Smooth muscle cell (in vitro differentiated cells): ENCODE measurements at regions not wholly inside any gene's neighbourhood (a gene's known extent, or its start where the extent isn't known, plus 50 kb on each side); places are given as distances from the start of the nearest gene placed in this dataset.

Experiments used
- DNase-seq: peaks from one replicate; lab custom pipeline; 2025; ENCODE audit not compliant: unreplicated experiment; lab: John Stamatoyannopoulos, UW
- H2AFZ ChIP-seq: fragments of 200-600 bp; sonication (generic); 2 replicates; pipeline ENCODE4 v1.6.0; 2016; ENCODE audit warnings: antibody characterized with exemption, low read depth, mild to moderate bottlenecking
- H3F3A ChIP-seq: fragments of 200-600 bp; sonication (generic); 2 replicates; pipeline ENCODE4 v1.6.0; 2017; ENCODE audit warnings: antibody characterized with exemption, low read depth
- H3K27ac ChIP-seq: fragments of 200-600 bp; sonication (generic); 2 replicates; pipeline ENCODE4 v1.5.1; 2016; ENCODE audit warnings: low read depth, mild to moderate bottlenecking
- H3K27me3 ChIP-seq: fragments of 200-600 bp; sonication (generic); 2 replicates; pipeline ENCODE4 v1.6.1; 2016; ENCODE audit warnings: low read depth, mild to moderate bottlenecking
- H3K36me3 ChIP-seq: fragments of 200-600 bp; sonication (generic); 2 replicates; pipeline ENCODE4 v1.5.1; 2016; ENCODE audit warnings: low read depth
- H3K4me1 ChIP-seq: fragments of 200-600 bp; sonication (generic); 2 replicates; pipeline ENCODE4 v1.5.1; 2016; ENCODE audit warnings: low read depth
- H3K4me2 ChIP-seq: fragments of 200-600 bp; sonication (generic); 2 replicates; pipeline ENCODE4 v1.6.0; 2016; ENCODE audit warnings: mild to moderate bottlenecking
- H3K4me3 ChIP-seq: fragments of 200-600 bp; sonication (generic); 2 replicates; pipeline ENCODE4 v1.5.1; 2016; ENCODE audit warnings: mild to moderate bottlenecking
- H3K79me2 ChIP-seq: fragments of 200-600 bp; sonication (generic); 2 replicates; pipeline ENCODE4 v1.6.0; 2016; ENCODE audit warnings: low read depth, mild to moderate bottlenecking
- H3K9ac ChIP-seq: fragments of 200-600 bp; sonication (generic); 2 replicates; pipeline ENCODE4 v1.6.0; 2016; ENCODE audit warnings: low read depth
- H3K9me3 ChIP-seq: fragments of 200-600 bp; sonication (generic); replicated peaks from 2 replicates; pipeline ENCODE4 v1.5.1; 2016; ENCODE audit warnings: low read depth
- H4K20me1 ChIP-seq: fragments of 200-600 bp; sonication (generic); 2 replicates; pipeline ENCODE4 v1.6.0; 2016; ENCODE audit warnings: low read depth
- WGBS: methylation state at CpG from one replicate; pipeline ENCODE4 v1.1.7; 2016; ENCODE audit warnings: low lambda C conversion rate; 5-methylcytosine and 5-hydroxymethylcytosine counted together
- TF ChIP-seq, protein P1 (sequence below): fragments of 200-600 bp; sonication (generic); IDR thresholded peaks from 2 replicates; pipeline ENCODE4 v1.5.1; 2017; ENCODE audit warnings: borderline replicate concordance, mild to moderate bottlenecking, antibody characterized with exemption; ENCODE audit not compliant: insufficient read depth, poor library complexity, severe bottlenecking

DNA sequence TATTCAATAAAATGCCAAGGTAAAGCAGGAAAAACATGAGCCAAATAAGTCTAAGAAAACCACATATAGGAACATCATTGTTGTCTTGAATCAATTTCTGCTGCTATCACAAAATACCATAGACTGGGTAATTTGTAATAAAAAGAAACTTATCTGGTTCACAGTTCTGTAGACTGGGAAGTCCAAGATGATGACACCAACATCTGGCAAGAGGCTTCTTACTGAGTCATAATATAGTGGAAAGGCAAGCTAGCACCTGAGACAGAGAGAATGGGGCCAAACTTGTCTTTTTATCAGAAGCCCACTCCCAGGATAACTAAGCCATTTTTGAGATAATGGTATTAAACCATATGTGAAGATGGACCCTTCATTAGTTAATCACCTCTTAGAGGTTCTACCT, 975.9 kb downstream of the FLRT2 start:
- TF ChIP-seq, protein P1, sequence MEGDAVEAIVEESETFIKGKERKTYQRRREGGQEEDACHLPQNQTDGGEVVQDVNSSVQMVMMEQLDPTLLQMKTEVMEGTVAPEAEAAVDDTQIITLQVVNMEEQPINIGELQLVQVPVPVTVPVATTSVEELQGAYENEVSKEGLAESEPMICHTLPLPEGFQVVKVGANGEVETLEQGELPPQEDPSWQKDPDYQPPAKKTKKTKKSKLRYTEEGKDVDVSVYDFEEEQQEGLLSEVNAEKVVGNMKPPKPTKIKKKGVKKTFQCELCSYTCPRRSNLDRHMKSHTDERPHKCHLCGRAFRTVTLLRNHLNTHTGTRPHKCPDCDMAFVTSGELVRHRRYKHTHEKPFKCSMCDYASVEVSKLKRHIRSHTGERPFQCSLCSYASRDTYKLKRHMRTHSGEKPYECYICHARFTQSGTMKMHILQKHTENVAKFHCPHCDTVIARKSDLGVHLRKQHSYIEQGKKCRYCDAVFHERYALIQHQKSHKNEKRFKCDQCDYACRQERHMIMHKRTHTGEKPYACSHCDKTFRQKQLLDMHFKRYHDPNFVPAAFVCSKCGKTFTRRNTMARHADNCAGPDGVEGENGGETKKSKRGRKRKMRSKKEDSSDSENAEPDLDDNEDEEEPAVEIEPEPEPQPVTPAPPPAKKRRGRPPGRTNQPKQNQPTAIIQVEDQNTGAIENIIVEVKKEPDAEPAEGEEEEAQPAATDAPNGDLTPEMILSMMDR = no peak
- H3F3A ChIP-seq = no peaks in the 10 kb centered on the region
- H3K36me3 ChIP-seq = no peaks in the 10 kb centered on the region
- H3K4me1 ChIP-seq = no peaks in the 10 kb centered on the region
- H3K27ac ChIP-seq = no peak overlapping the region
- no peak overlapping the region for H3K9ac ChIP-seq
- no peaks in the 10 kb centered on the region for H3K79me2 ChIP-seq
- H3K9me3 ChIP-seq = no peaks in the 10 kb centered on the region
- no peak for DNase-seq
- H3K27me3 ChIP-seq = no peaks in the 10 kb centered on the region
- no peak overlapping the region for H3K4me3 ChIP-seq
- H3K4me2 ChIP-seq = no peak overlapping the region
- H2AFZ ChIP-seq = no peak overlapping the region
- no peaks in the 10 kb centered on the region for H4K20me1 ChIP-seq

DNA sequence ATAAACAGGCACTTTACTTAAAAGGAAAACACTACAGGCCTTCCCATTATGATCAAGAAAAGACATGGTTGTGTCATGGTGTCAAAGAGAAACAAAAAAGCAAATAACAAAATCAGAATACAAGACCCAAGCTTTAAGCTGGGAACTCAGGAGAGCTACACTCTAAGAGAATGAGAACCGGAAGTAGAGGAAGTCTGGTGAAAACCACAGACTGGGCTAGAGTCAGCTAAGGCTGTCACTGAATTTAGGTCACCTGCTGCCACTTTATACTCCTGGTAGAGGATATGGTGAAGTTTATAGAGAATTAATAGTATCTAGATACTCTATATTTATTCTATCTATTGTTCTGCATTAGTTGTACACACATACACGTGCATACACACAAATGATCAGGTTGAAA, 971.7 kb downstream of the FLRT2 start:
- Histone ChIP-seq H3K4me3 (no peak overlapping the region), H3K9me3 (peaks cover 2% of the 10 kb centered on the region), H3K9ac (no peak overlapping the region), H3K27me3 (no peaks in the 10 kb centered on the region), H3K4me2 (no peak overlapping the region), H2AFZ (no peak overlapping the region), H3F3A (no peaks in the 10 kb centered on the region), H4K20me1 (no peaks in the 10 kb centered on the region), H3K36me3 (no peaks in the 10 kb centered on the region), H3K79me2 (no peaks in the 10 kb centered on the region), H3K27ac (no peak overlapping the region), H3K4me1 (no peaks in the 10 kb centered on the region)
- WGBS = 80% methylated on average over 2 of the region's 2 CpGs
- DNase-seq = no peak
- TF ChIP-seq, protein P1 = no peak

DNA sequence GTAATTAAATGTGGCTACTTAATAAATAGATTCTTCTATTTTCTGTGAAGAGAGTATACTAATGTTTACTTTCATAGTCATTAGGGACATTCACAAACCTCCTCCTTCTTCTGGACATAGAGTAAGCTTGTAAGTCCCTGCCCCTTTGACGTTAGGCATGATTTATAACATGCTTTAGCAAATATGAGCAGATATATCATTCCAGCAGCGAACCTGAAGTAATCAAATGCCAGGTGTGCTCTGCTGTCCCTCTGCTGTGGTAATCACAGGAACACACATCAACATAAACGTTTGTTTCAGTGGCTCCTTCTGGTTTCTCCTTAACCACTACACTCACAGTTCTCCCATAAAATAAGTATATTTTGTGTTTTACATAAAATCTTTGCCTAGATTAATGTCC, 961.8 kb downstream of the FLRT2 start:
- Histone ChIP-seq H3K4me2 (no peak overlapping the region), H2AFZ (no peak overlapping the region), H3K4me1 (no peaks in the 10 kb centered on the region), H3K4me3 (no peak overlapping the region), H3K27me3 (peaks cover 6% of the 10 kb centered on the region), H3K9ac (no peak overlapping the region), H3K36me3 (no peaks in the 10 kb centered on the region), H3K79me2 (no peaks in the 10 kb centered on the region), H3K9me3 (peaks cover 4% of the 10 kb centered on the region), H3F3A (no peaks in the 10 kb centered on the region), H3K27ac (no peak overlapping the region), H4K20me1 (no peaks in the 10 kb centered on the region)
- TF ChIP-seq, protein P1 = no peak
- no peak for DNase-seq
- 75% methylated on average over 3 of the region's 3 CpGs for WGBS

DNA sequence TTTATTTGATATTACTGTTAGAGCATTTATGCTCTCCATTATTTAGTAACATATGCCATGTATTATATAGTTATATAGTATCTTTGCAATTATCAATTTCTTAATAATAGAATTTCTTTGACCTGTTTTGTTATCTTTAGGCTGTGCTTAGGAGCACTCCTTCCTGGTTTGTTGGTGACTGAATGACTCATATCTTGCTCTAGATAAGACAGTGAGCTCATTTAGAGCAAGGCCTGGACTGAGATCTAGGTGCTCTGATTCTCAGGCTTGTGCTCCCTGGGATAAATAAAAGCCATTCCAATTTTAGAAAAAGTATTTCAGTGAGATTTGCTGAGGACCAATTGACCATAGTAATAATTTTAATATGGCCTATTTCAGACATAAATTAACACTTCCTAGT, 951.2 kb downstream of the FLRT2 start:
- Histone ChIP-seq H3K4me1 (no peaks in the 10 kb centered on the region), H2AFZ (no peak overlapping the region), H3K27ac (no peak overlapping the region), H3K4me2 (no peak overlapping the region), H3K79me2 (no peaks in the 10 kb centered on the region), H3K9me3 (no peaks in the 10 kb centered on the region), H3K4me3 (no peak overlapping the region), H3F3A (no peaks in the 10 kb centered on the region), H3K27me3 (peaks cover 5% of the 10 kb centered on the region), H4K20me1 (no peaks in the 10 kb centered on the region), H3K9ac (no peak overlapping the region), H3K36me3 (no peaks in the 10 kb centered on the region)
- no peak for DNase-seq
- TF ChIP-seq, protein P1 = no peak
